DND-41 (cell line): ENCODE measurements at regions not wholly inside any gene's neighbourhood (a gene's known extent, or its start where the extent isn't known, plus 50 kb on each side); places are given as distances from the start of the nearest gene placed in this dataset.

Source experiments
- ATAC-seq: fragments of 200-7000 bp; cut with Tn5 transposase; 3 replicates; pipeline ENCODE4 v1.9.1; 2021; ENCODE audit warnings: low read depth; ENCODE audit not compliant: insufficient read depth
- DNase-seq: peaks from one replicate; pipeline ENCODE4 v3.0.0-alpha.2; 2020
- H2AFZ ChIP-seq: 2 replicates; pipeline ENCODE4 v1.6.0; 2012; ENCODE audit warnings: low read depth, low read length
- H3K27ac ChIP-seq: 2 replicates; pipeline ENCODE4 v1.5.1; 2012; ENCODE audit warnings: low read length, inconsistent platforms
- H3K27me3 ChIP-seq: fragments of 200-600 bp; sonication (generic); 2 replicates; pipeline ENCODE4 v1.6.0; 2012; ENCODE audit warnings: low read length, mild to moderate bottlenecking, inconsistent platforms; ENCODE audit not compliant: insufficient read depth, poor library complexity
- H3K36me3 ChIP-seq: 2 replicates; pipeline ENCODE4 v1.5.1; 2012; ENCODE audit warnings: low read length, inconsistent platforms; ENCODE audit not compliant: insufficient read depth
- H3K4me1 ChIP-seq: 2 replicates; pipeline ENCODE4 v1.5.1; 2012; ENCODE audit warnings: mild to moderate bottlenecking, low read length; ENCODE audit not compliant: insufficient read depth
- H3K4me2 ChIP-seq: 2 replicates; pipeline ENCODE4 v1.6.0; 2012; ENCODE audit warnings: mild to moderate bottlenecking, moderate library complexity, low read length, inconsistent platforms; ENCODE audit not compliant: insufficient read depth
- H3K4me3 ChIP-seq, 2 experiments: fragments of 200-600 bp in 1 of 2; shearing (Covaris generic) in 1 of 2; 2 replicates each; pipeline ENCODE4 v1.5.1; 2012 to 2016; ENCODE audit warnings: inconsistent platforms in 2 of 2, low read length in 2 of 2, mild to moderate bottlenecking in 2 of 2, low read depth in 1 of 2, moderate library complexity in 1 of 2
- H3K79me2 ChIP-seq: 2 replicates; pipeline ENCODE4 v1.6.0; 2012; ENCODE audit warnings: low read length, inconsistent platforms; ENCODE audit not compliant: insufficient read depth
- H3K9ac ChIP-seq: 2 replicates; pipeline ENCODE4 v1.6.0; 2012; ENCODE audit warnings: low read depth, mild to moderate bottlenecking, inconsistent platforms, low read length, moderate library complexity
- H3K9me3 ChIP-seq: 2 replicates; pipeline ENCODE4 v1.5.1; 2012; ENCODE audit warnings: low read length, moderate library complexity, mild to moderate bottlenecking, inconsistent platforms; ENCODE audit not compliant: insufficient read depth, severe bottlenecking
- H4K20me1 ChIP-seq: 2 replicates; pipeline ENCODE4 v1.6.0; 2012; ENCODE audit warnings: low read length; ENCODE audit not compliant: insufficient read depth
- CTCF ChIP-seq: IDR thresholded peaks from 2 replicates; pipeline ENCODE4 v1.5.1; 2012; ENCODE audit warnings: borderline replicate concordance, low read length, moderate library complexity, mild to moderate bottlenecking; ENCODE audit not compliant: poor library complexity, severe bottlenecking; ENCODE audit errors: extremely low read depth
- EZH2 ChIP-seq: IDR thresholded peaks from 3 replicates; pipeline ENCODE4 v1.6.1; 2012; ENCODE audit warnings: borderline replicate concordance, low read depth, mild to moderate bottlenecking, moderate library complexity, low read length, inconsistent platforms; ENCODE audit not compliant: severe bottlenecking

DNA sequence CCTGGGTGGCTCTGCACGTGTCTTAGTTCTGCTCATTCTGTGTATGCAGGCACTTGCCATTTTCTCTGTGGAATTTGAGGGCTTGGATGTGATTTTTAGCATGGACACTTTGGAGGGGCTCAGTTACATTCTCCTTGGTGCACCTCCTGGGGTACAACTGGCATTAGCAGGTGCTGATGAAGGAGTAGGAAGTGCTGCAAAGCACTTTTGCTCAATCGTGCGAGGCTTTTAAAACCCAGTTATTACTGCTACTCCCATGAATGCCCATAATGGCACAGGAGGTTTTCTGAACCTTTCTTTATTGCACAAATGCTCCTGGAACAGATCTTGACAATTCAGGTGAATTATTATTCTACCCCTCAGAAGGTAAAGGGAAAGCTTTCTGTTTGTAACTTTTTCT, 78.7 kb downstream of the SLC25A47 start:
- TF ChIP-seq CTCF = no peak
- TF ChIP-seq EZH2 = no peak
- no peak overlapping the region for H3K4me2 ChIP-seq
- H2AFZ ChIP-seq = no peak overlapping the region
- peak overlapping the region; percentile 41 for H3K27ac ChIP-seq
- DNase-seq (no peak), ATAC-seq (no peak)
- no peak overlapping the region for H3K4me3 ChIP-seq
- H3K36me3 ChIP-seq = peaks cover 3% of the 10 kb centered on the region
- H3K9me3 ChIP-seq = no peaks in the 10 kb centered on the region
- peaks cover 74% of the 10 kb centered on the region for H3K4me1 ChIP-seq
- H3K9ac ChIP-seq = 0 out of 2 replicates have a peak overlapping the region, but pooled peaks have one; percentile 24
- H3K27me3 ChIP-seq = no peaks in the 10 kb centered on the region
- H4K20me1 ChIP-seq = no peaks in the 10 kb centered on the region
- peaks cover 28% of the 10 kb centered on the region for H3K79me2 ChIP-seq

GRCh38 chr14:100402631-100403030, 79.5 kb downstream of the SLC25A47 start:
- Histone ChIP-seq H3K4me2 (no peak overlapping the region), H3K4me1 (peaks cover 83% of the 10 kb centered on the region), H3K4me3 (no peak overlapping the region), H3K27ac (peak overlapping the region; percentile 41), H2AFZ (no peak overlapping the region), H3K79me2 (peaks cover 23% of the 10 kb centered on the region), H3K36me3 (no peaks in the 10 kb centered on the region; the same call in 1 of the 2 replicates), H4K20me1 (no peaks in the 10 kb centered on the region), H3K9ac (0 out of 2 replicates have a peak overlapping the region, but pooled peaks have one; percentile 2), H3K9me3 (no peaks in the 10 kb centered on the region), H3K27me3 (no peaks in the 10 kb centered on the region)
- TF ChIP-seq CTCF (no peak), EZH2 (no peak)
- DNase-seq (no peak), ATAC-seq (no peak)

DNA sequence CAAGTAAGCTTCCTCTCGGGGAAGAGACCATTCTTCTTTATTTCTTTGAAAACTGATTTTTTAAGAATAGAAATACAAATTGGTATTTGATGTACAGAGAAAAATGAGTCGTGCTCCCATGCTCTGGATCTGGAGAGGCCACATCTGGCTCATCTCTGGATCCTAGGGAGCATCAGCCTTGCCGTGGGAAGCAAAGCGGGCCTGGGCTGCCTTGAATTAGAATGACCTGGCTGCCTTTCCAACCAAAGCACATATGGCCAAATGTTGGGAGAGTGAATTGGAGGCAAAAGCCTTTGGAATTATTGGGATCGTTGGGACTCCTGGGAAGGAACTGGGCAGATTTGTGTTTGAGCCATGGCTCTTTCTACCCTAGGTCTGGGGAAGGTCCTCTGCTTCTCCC, 80.0 kb downstream of the SLC25A47 start:
- Histone ChIP-seq H3K4me1 (peaks cover 88% of the 10 kb centered on the region), H3K36me3 (no peaks in the 10 kb centered on the region; the same call in 1 of the 2 replicates), H3K4me2 (no peak overlapping the region), H2AFZ (no peak overlapping the region), H3K27ac (peak overlapping the region; percentile 96), H3K27me3 (no peaks in the 10 kb centered on the region), H3K79me2 (peaks cover 23% of the 10 kb centered on the region), H3K4me3 (no peak overlapping the region), H4K20me1 (no peaks in the 10 kb centered on the region), H3K9ac (no peak overlapping the region), H3K9me3 (no peaks in the 10 kb centered on the region)
- ATAC-seq (no peak), DNase-seq (no peak)
- no peak for TF ChIP-seq CTCF
- TF ChIP-seq EZH2 = no peak
